ENCODE measurements at regions not wholly inside any gene's neighbourhood (a gene's known extent, or its start where the extent isn't known, plus 50 kb on each side); places are given as distances from the start of the nearest gene placed in this dataset.

DNA sequence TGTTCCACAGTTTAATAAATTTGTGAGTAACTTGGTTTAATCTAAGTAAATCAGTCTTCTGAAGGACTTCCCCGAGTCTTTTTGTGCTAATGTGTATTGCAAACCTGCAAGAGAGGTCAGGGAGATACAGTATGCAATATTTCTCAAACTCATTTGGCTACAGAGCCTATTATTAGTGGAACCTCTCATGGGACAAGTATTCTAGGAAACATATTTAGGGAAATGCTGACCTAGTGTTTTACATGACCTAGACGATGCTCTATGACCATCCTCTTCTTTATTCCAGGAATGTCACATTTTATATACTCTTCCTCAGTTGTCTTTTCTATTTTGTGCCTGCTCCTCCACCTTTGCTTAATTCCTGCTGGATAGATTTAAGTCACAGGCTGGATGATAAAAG lies 327.8 kb upstream of the TBC1D5 start:
- TF ChIP-seq EZH2 (IDR thresholded peaks at IDR 0.05; ENCODE audit: insufficient read depth, low read length), result no peak
- TF ChIP-seq, protein P1, sequence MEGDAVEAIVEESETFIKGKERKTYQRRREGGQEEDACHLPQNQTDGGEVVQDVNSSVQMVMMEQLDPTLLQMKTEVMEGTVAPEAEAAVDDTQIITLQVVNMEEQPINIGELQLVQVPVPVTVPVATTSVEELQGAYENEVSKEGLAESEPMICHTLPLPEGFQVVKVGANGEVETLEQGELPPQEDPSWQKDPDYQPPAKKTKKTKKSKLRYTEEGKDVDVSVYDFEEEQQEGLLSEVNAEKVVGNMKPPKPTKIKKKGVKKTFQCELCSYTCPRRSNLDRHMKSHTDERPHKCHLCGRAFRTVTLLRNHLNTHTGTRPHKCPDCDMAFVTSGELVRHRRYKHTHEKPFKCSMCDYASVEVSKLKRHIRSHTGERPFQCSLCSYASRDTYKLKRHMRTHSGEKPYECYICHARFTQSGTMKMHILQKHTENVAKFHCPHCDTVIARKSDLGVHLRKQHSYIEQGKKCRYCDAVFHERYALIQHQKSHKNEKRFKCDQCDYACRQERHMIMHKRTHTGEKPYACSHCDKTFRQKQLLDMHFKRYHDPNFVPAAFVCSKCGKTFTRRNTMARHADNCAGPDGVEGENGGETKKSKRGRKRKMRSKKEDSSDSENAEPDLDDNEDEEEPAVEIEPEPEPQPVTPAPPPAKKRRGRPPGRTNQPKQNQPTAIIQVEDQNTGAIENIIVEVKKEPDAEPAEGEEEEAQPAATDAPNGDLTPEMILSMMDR (IDR thresholded peaks at IDR 0.05; ENCODE audit: insufficient read depth, low read depth, low read length), result no peak
- Histone ChIP-seq H3K4me1 (ENCODE audit: insufficient read depth, low read length) (no peaks in the 10 kb centered on the region), H3K4me2 (ENCODE audit: low read length) (no peak overlapping the region), H4K20me1 (ENCODE audit: insufficient read depth, low read length) (no peaks in the 10 kb centered on the region), H3K9ac (ENCODE audit: low read length) (no peak overlapping the region), H3K36me3 (ENCODE audit: insufficient read depth, low read length) (no peaks in the 10 kb centered on the region), H3K27me3 (ENCODE audit: insufficient read depth, low read length) (no peaks in the 10 kb centered on the region), H3K9me3 (ENCODE audit: insufficient read depth, low read depth, low read length) (no peaks in the 10 kb centered on the region), H3K27ac (ENCODE audit: low read depth, low read length) (no peak overlapping the region), H3K4me3 (ENCODE audit: insufficient read depth, low read depth, low read length) (no peak overlapping the region), H3K79me2 (ENCODE audit: insufficient read depth, low read length) (no peaks in the 10 kb centered on the region), H2AFZ (ENCODE audit: low read depth, low read length) (no peak overlapping the region)
- Mint-ChIP-seq H3K4me3 (ENCODE audit: unreplicated experiment) (no peak overlapping the region), H3K27ac (ENCODE audit: unreplicated experiment) (no peak overlapping the region), H3K4me1 (ENCODE audit: low read depth, unreplicated experiment) (peaks cover 10% of the 10 kb centered on the region), H3K27me3 (ENCODE audit: low read depth, unreplicated experiment) (no peaks in the 10 kb centered on the region), H3K36me3 (ENCODE audit: low read depth, unreplicated experiment) (no peaks in the 10 kb centered on the region), H3K9me3 (ENCODE audit: unreplicated experiment) (no peaks in the 10 kb centered on the region)
- FAIRE-seq (no peak), DNase-seq (ENCODE audit: low read depth) (no peak)

DNA sequence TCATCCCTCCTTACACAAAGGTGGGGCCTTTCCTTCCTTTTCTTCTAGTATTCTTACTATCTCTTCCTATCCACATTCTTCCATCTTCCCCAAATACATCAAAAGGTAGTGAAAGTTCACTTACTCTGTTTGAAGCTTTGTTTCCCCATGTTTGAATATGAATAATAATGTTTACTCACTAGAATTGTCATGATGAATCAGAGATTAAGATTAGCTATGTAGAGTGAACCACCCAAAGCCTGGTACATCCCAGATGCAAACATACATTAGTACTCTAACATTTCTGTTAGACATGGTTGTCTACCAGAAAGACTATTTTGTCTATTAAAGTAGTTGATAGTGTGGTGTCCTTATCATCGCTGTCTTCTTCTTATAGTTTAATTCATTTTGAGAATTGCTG lies 327.1 kb upstream of the TBC1D5 start:
- Mint-ChIP-seq H3K4me1 (ENCODE audit: low read depth, unreplicated experiment) (peaks cover 11% of the 10 kb centered on the region), H3K4me3 (ENCODE audit: unreplicated experiment) (no peak overlapping the region), H3K27ac (ENCODE audit: unreplicated experiment) (no peak overlapping the region), H3K27me3 (ENCODE audit: low read depth, unreplicated experiment) (no peaks in the 10 kb centered on the region), H3K9me3 (ENCODE audit: unreplicated experiment) (peaks cover under 1% of the 10 kb centered on the region), H3K36me3 (ENCODE audit: low read depth, unreplicated experiment) (no peaks in the 10 kb centered on the region)
- Histone ChIP-seq H4K20me1 (ENCODE audit: insufficient read depth, low read length) (no peaks in the 10 kb centered on the region), H3K27me3 (ENCODE audit: insufficient read depth, low read length) (no peaks in the 10 kb centered on the region), H3K4me2 (ENCODE audit: low read length) (no peak overlapping the region), H3K27ac (ENCODE audit: low read depth, low read length) (no peak overlapping the region), H3K4me1 (ENCODE audit: insufficient read depth, low read length) (no peaks in the 10 kb centered on the region), H2AFZ (ENCODE audit: low read depth, low read length) (no peak overlapping the region), H3K36me3 (ENCODE audit: insufficient read depth, low read length) (no peaks in the 10 kb centered on the region), H3K9me3 (ENCODE audit: insufficient read depth, low read depth, low read length) (no peaks in the 10 kb centered on the region), H3K4me3 (ENCODE audit: insufficient read depth, low read depth, low read length) (no peak overlapping the region), H3K79me2 (ENCODE audit: insufficient read depth, low read length) (no peaks in the 10 kb centered on the region), H3K9ac (ENCODE audit: low read length) (no peak overlapping the region)
- no peak for DNase-seq (ENCODE audit: low read depth)
- FAIRE-seq, result no peak
- TF ChIP-seq EZH2 (IDR thresholded peaks at IDR 0.05; ENCODE audit: insufficient read depth, low read length), result no peak
- TF ChIP-seq, protein P1 (IDR thresholded peaks at IDR 0.05; ENCODE audit: insufficient read depth, low read depth, low read length), result no peak

DNA sequence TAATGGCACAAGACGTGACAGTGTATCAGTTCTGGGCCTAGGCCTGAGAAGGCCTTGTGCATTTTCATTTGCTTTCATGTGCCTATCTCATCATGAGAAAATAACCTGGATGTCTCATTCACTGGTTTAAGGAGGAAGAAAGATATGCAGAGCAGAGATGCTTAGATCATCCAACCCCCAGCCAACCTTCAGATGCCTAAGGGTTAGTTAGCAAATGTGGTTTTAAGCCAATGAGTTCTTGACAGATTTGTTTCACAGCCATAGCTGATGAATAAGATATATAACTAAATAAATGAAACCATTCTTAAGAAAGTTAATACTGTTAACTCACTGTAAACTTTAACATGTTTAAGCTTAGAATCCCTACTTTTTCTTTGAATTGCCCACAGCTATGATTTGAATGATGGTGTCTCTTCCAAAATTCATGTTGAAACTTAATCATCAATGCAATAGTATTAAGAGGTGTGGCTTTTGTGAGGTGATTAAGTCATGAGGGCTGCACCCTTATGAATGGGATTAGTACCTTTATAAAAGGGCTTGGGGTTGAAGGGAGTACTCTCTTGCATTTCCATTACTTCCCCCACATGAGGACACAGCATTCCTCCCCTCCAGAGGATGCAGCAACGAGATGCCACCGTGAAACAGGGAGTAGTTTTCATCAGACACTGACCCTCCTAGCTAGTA lies 324.6 kb upstream of the TBC1D5 start:
- no peak overlapping the region for H3K9ac ChIP-seq (ENCODE audit: low read length)
- H3K4me1 ChIP-seq (ENCODE audit: insufficient read depth, low read length), result peaks cover 5% of the 10 kb centered on the region
- H4K20me1 ChIP-seq (ENCODE audit: insufficient read depth, low read length), result no peaks in the 10 kb centered on the region
- Mint-ChIP-seq H3K4me3 (ENCODE audit: unreplicated experiment) (no peak overlapping the region), H3K27me3 (ENCODE audit: low read depth, unreplicated experiment) (no peaks in the 10 kb centered on the region), H3K27ac (ENCODE audit: unreplicated experiment) (no peak overlapping the region), H3K4me1 (ENCODE audit: low read depth, unreplicated experiment) (peaks cover 18% of the 10 kb centered on the region), H3K36me3 (ENCODE audit: low read depth, unreplicated experiment) (no peaks in the 10 kb centered on the region), H3K9me3 (ENCODE audit: unreplicated experiment) (peaks cover 1% of the 10 kb centered on the region)
- DNase-seq (ENCODE audit: low read depth), result no peak
- no peak overlapping the region for H3K4me3 ChIP-seq (ENCODE audit: insufficient read depth, low read depth, low read length)
- no peak overlapping the region for H2AFZ ChIP-seq (ENCODE audit: low read depth, low read length)
- H3K27ac ChIP-seq (ENCODE audit: low read depth, low read length), result no peak overlapping the region
- H3K9me3 ChIP-seq (ENCODE audit: insufficient read depth, low read depth, low read length), result no peaks in the 10 kb centered on the region
- no peaks in the 10 kb centered on the region for H3K27me3 ChIP-seq (ENCODE audit: insufficient read depth, low read length)
- TF ChIP-seq EZH2 (IDR thresholded peaks at IDR 0.05; ENCODE audit: insufficient read depth, low read length), result no peak
- TF ChIP-seq, protein P1 (IDR thresholded peaks at IDR 0.05; ENCODE audit: insufficient read depth, low read depth, low read length), result no peak
- no peaks in the 10 kb centered on the region for H3K36me3 ChIP-seq (ENCODE audit: insufficient read depth, low read length)
- no peak overlapping the region for H3K4me2 ChIP-seq (ENCODE audit: low read length)
- H3K79me2 ChIP-seq (ENCODE audit: insufficient read depth, low read length), result no peaks in the 10 kb centered on the region
- no peak for FAIRE-seq

Data from astrocyte (in vitro differentiated cells and primary cell).